ENCODE measurements at regions not wholly inside any gene's neighbourhood (a gene's known extent, or its start where the extent isn't known, plus 50 kb on each side); places are given as distances from the start of the nearest gene placed in this dataset.

GRCh38 chr4:15238720-15239119 lies 189.1 kb upstream of the C1QTNF7 start:
- peaks cover 6% of the 10 kb centered on the region for H3K4me1 ChIP-seq (ENCODE audit: control insufficient read depth, insufficient read depth, low read length, poor library complexity, severe bottlenecking)
- ATAC-seq (ENCODE audit: low read depth in 2 of 2) (no peak), DNase-seq (peak in 2 of 3 donors; percentile 14 to 32)
- Mint-ChIP-seq H3K4me1 (peaks cover 2 to 9% (median 7%) of the 10 kb centered on the region in 4 donors), H3K4me3 (no peak overlapping the region), H3K9me3 (peaks cover 0 to 1% (median 0%) of the 10 kb centered on the region in 7 donors), H3K36me3 (no peaks in the 10 kb centered on the region), H3K27me3 (no peaks in the 10 kb centered on the region), H3K27ac (no peak overlapping the region)
- H3K27me3 ChIP-seq (ENCODE audit: control insufficient read depth, insufficient read depth, low read length), result no peaks in the 10 kb centered on the region
- no peaks in the 10 kb centered on the region for H3K36me3 ChIP-seq (ENCODE audit: control insufficient read depth, insufficient read depth, low read length)
- no peaks in the 10 kb centered on the region for H3K9me3 ChIP-seq (ENCODE audit: control insufficient read depth in 2 of 2, low read length in 2 of 2)
- no peak overlapping the region for H3K27ac ChIP-seq (ENCODE audit: insufficient read depth, low read length, poor library complexity, severe bottlenecking)
- H3K4me3 ChIP-seq (ENCODE audit: low read depth, low read length), result no peak overlapping the region

GRCh38 chr4:15239866-15240265 lies 188.0 kb upstream of the C1QTNF7 start:
- DNase-seq (no peak), ATAC-seq (ENCODE audit: low read depth in 2 of 2) (no peak)
- H3K36me3 Mint-ChIP-seq, result no peaks in the 10 kb centered on the region
- H3K4me1 Mint-ChIP-seq, result no peaks in the 10 kb centered on the region
- H3K27ac ChIP-seq (ENCODE audit: insufficient read depth, low read length, poor library complexity, severe bottlenecking), result no peak overlapping the region
- H3K4me3 ChIP-seq (ENCODE audit: low read depth, low read length), result no peak overlapping the region
- no peaks in the 10 kb centered on the region for H3K27me3 Mint-ChIP-seq
- H3K27ac Mint-ChIP-seq, result peak overlapping the region in 1 of 3 donors; percentile 3
- no peak overlapping the region for H3K4me3 Mint-ChIP-seq
- H3K4me1 ChIP-seq (ENCODE audit: control insufficient read depth, insufficient read depth, low read length, poor library complexity, severe bottlenecking), result no peaks in the 10 kb centered on the region
- no peaks in the 10 kb centered on the region for H3K9me3 ChIP-seq (ENCODE audit: control insufficient read depth in 2 of 2, low read length in 2 of 2)
- H3K27me3 ChIP-seq (ENCODE audit: control insufficient read depth, insufficient read depth, low read length), result no peaks in the 10 kb centered on the region
- H3K36me3 ChIP-seq (ENCODE audit: control insufficient read depth, insufficient read depth, low read length), result no peaks in the 10 kb centered on the region
- no peaks in the 10 kb centered on the region for H3K9me3 Mint-ChIP-seq

- no peak for DNase-seq
- no peak overlapping the region for H3K4me3 Mint-ChIP-seq
- no peaks in the 10 kb centered on the region for H3K4me1 Mint-ChIP-seq
Measured at GRCh38 chr4:15240764-15241163, 187.1 kb upstream of the C1QTNF7 start.

GRCh38 chr4:15242021-15242420 lies 185.8 kb upstream of the C1QTNF7 start:
- no peaks in the 10 kb centered on the region for H3K27me3 ChIP-seq (ENCODE audit: control insufficient read depth, insufficient read depth, low read length)
- H3K9me3 Mint-ChIP-seq, result no peaks in the 10 kb centered on the region
- no peak overlapping the region for H3K4me3 Mint-ChIP-seq
- H3K27me3 Mint-ChIP-seq, result no peaks in the 10 kb centered on the region
- ATAC-seq (ENCODE audit: low read depth in 2 of 2), result no peak
- no peak overlapping the region for H3K27ac ChIP-seq (ENCODE audit: insufficient read depth, low read length, poor library complexity, severe bottlenecking)
- DNase-seq, result no peak
- H3K4me3 ChIP-seq (ENCODE audit: low read depth, low read length), result no peak overlapping the region
- H3K27ac Mint-ChIP-seq, result no peak overlapping the region
- no peaks in the 10 kb centered on the region for H3K9me3 ChIP-seq (ENCODE audit: control insufficient read depth in 2 of 2, low read length in 2 of 2)
- no peaks in the 10 kb centered on the region for H3K36me3 ChIP-seq (ENCODE audit: control insufficient read depth, insufficient read depth, low read length)
- H3K4me1 ChIP-seq (ENCODE audit: control insufficient read depth, insufficient read depth, low read length, poor library complexity, severe bottlenecking), result no peaks in the 10 kb centered on the region
- no peaks in the 10 kb centered on the region for H3K4me1 Mint-ChIP-seq
- H3K36me3 Mint-ChIP-seq, result no peaks in the 10 kb centered on the region

More at GRCh38 chr4:15240764-15241163, 187.1 kb upstream of the C1QTNF7 start:
- no peaks in the 10 kb centered on the region for H3K9me3 Mint-ChIP-seq
- Histone ChIP-seq H3K4me3 (ENCODE audit: low read depth, low read length) (no peak overlapping the region), H3K4me1 (ENCODE audit: control insufficient read depth, insufficient read depth, low read length, poor library complexity, severe bottlenecking) (no peaks in the 10 kb centered on the region), H3K27me3 (ENCODE audit: control insufficient read depth, insufficient read depth, low read length) (no peaks in the 10 kb centered on the region), H3K27ac (ENCODE audit: insufficient read depth, low read length, poor library complexity, severe bottlenecking) (no peak overlapping the region), H3K36me3 (ENCODE audit: control insufficient read depth, insufficient read depth, low read length) (no peaks in the 10 kb centered on the region), H3K9me3 (ENCODE audit: control insufficient read depth in 2 of 2, low read length in 2 of 2) (no peaks in the 10 kb centered on the region)
- H3K36me3 Mint-ChIP-seq, result no peaks in the 10 kb centered on the region
- H3K27ac Mint-ChIP-seq, result no peak overlapping the region
- no peaks in the 10 kb centered on the region for H3K27me3 Mint-ChIP-seq
- no peak for ATAC-seq (ENCODE audit: low read depth in 2 of 2)

GRCh38 chr4:15244354-15244753 lies 183.5 kb upstream of the C1QTNF7 start:
- Mint-ChIP-seq H3K27ac (no peak overlapping the region), H3K27me3 (no peaks in the 10 kb centered on the region), H3K36me3 (no peaks in the 10 kb centered on the region), H3K9me3 (no peaks in the 10 kb centered on the region), H3K4me1 (no peaks in the 10 kb centered on the region), H3K4me3 (no peak overlapping the region)
- Histone ChIP-seq H3K4me3 (ENCODE audit: low read depth, low read length) (no peak overlapping the region), H3K36me3 (ENCODE audit: control insufficient read depth, insufficient read depth, low read length) (no peaks in the 10 kb centered on the region), H3K27me3 (ENCODE audit: control insufficient read depth, insufficient read depth, low read length) (no peaks in the 10 kb centered on the region), H3K4me1 (ENCODE audit: control insufficient read depth, insufficient read depth, low read length, poor library complexity, severe bottlenecking) (no peaks in the 10 kb centered on the region), H3K27ac (ENCODE audit: insufficient read depth, low read length, poor library complexity, severe bottlenecking) (no peak overlapping the region), H3K9me3 (ENCODE audit: control insufficient read depth in 2 of 2, low read length in 2 of 2) (no peaks in the 10 kb centered on the region)
- DNase-seq, result no peak
- ATAC-seq (ENCODE audit: low read depth in 2 of 2), result no peak

GRCh38 chr4:15245006-15245530 lies 182.8 kb upstream of the C1QTNF7 start:
- no peak for DNase-seq
- Mint-ChIP-seq H3K4me3 (no peak overlapping the region), H3K9me3 (no peaks in the 10 kb centered on the region), H3K4me1 (no peaks in the 10 kb centered on the region), H3K27me3 (no peaks in the 10 kb centered on the region), H3K27ac (no peak overlapping the region), H3K36me3 (no peaks in the 10 kb centered on the region)
- Histone ChIP-seq H3K27ac (ENCODE audit: insufficient read depth, low read length, poor library complexity, severe bottlenecking) (no peak overlapping the region), H3K9me3 (ENCODE audit: control insufficient read depth in 2 of 2, low read length in 2 of 2) (no peaks in the 10 kb centered on the region), H3K4me3 (ENCODE audit: low read depth, low read length) (no peak overlapping the region), H3K4me1 (ENCODE audit: control insufficient read depth, insufficient read depth, low read length, poor library complexity, severe bottlenecking) (no peaks in the 10 kb centered on the region), H3K27me3 (ENCODE audit: control insufficient read depth, insufficient read depth, low read length) (no peaks in the 10 kb centered on the region), H3K36me3 (ENCODE audit: control insufficient read depth, insufficient read depth, low read length) (no peaks in the 10 kb centered on the region)
- no peak for ATAC-seq (ENCODE audit: low read depth in 2 of 2)

- ATAC-seq (ENCODE audit: low read depth in 2 of 2) (no peak), DNase-seq (no peak)
- Histone ChIP-seq H3K9me3 (ENCODE audit: control insufficient read depth in 2 of 2, low read length in 2 of 2) (no peaks in the 10 kb centered on the region), H3K27ac (ENCODE audit: insufficient read depth, low read length, poor library complexity, severe bottlenecking) (no peak overlapping the region), H3K27me3 (ENCODE audit: control insufficient read depth, insufficient read depth, low read length) (no peaks in the 10 kb centered on the region), H3K4me1 (ENCODE audit: control insufficient read depth, insufficient read depth, low read length, poor library complexity, severe bottlenecking) (no peaks in the 10 kb centered on the region), H3K36me3 (ENCODE audit: control insufficient read depth, insufficient read depth, low read length) (no peaks in the 10 kb centered on the region), H3K4me3 (ENCODE audit: low read depth, low read length) (no peak overlapping the region)
- no peaks in the 10 kb centered on the region for H3K4me1 Mint-ChIP-seq
- H3K36me3 Mint-ChIP-seq, result no peaks in the 10 kb centered on the region
- peaks cover 0 to 2% (median 0%) of the 10 kb centered on the region in 7 donors for H3K9me3 Mint-ChIP-seq
- H3K4me3 Mint-ChIP-seq, result no peak overlapping the region
- H3K27ac Mint-ChIP-seq, result no peak overlapping the region
- no peaks in the 10 kb centered on the region for H3K27me3 Mint-ChIP-seq
Measured at GRCh38 chr4:15250021-15250441, 177.8 kb upstream of the C1QTNF7 start.

- Mint-ChIP-seq H3K27ac (no peak overlapping the region), H3K4me3 (no peak overlapping the region), H3K4me1 (no peaks in the 10 kb centered on the region), H3K36me3 (no peaks in the 10 kb centered on the region), H3K9me3 (peaks cover 0 to 2% (median 0%) of the 10 kb centered on the region in 7 donors), H3K27me3 (no peaks in the 10 kb centered on the region)
- H3K27me3 ChIP-seq (ENCODE audit: control insufficient read depth, insufficient read depth, low read length), result no peaks in the 10 kb centered on the region
- no peaks in the 10 kb centered on the region for H3K9me3 ChIP-seq (ENCODE audit: control insufficient read depth in 2 of 2, low read length in 2 of 2)
- H3K27ac ChIP-seq (ENCODE audit: insufficient read depth, low read length, poor library complexity, severe bottlenecking), result no peak overlapping the region
- no peak for DNase-seq
- H3K4me1 ChIP-seq (ENCODE audit: control insufficient read depth, insufficient read depth, low read length, poor library complexity, severe bottlenecking), result no peaks in the 10 kb centered on the region
- H3K36me3 ChIP-seq (ENCODE audit: control insufficient read depth, insufficient read depth, low read length), result no peaks in the 10 kb centered on the region
- no peak overlapping the region for H3K4me3 ChIP-seq (ENCODE audit: low read depth, low read length)
- no peak for ATAC-seq (ENCODE audit: low read depth in 2 of 2)
Measured at GRCh38 chr4:15253349-15253748, 174.5 kb upstream of the C1QTNF7 start.
